ENCODE measurements at regions not wholly inside any gene's neighbourhood (a gene's known extent, or its start where the extent isn't known, plus 50 kb on each side); places are given as distances from the start of the nearest gene placed in this dataset.
A peak's percentile ranks its signal among the peaks of the same experiment; 100 is the strongest.
"Not testable (repeated sequence)": the region's sequence is repeated elsewhere in the genome, so short reads cannot be mapped to it uniquely, and the experiment has no call there.

- no peaks in the 10 kb centered on the region for H3K36me3 ChIP-seq
- H3K4me3 ChIP-seq, result no peak overlapping the region
- H3K27ac ChIP-seq, result no peak overlapping the region
- TF ChIP-seq CTCF (IDR thresholded peaks at IDR 0.05), result no peak
- no peaks in the 10 kb centered on the region for H3K27me3 ChIP-seq
- intact Hi-C loops (cut with DNase I), result no loop called here
- no peaks in the 10 kb centered on the region for H3K4me1 ChIP-seq
- peak; percentile 6 for DNase-seq
- no peak overlapping the region for H3K9ac ChIP-seq (ENCODE audit: low read depth in 2 of 2, low read length in 2 of 2)
- H3K9me3 ChIP-seq, result no peaks in the 10 kb centered on the region
These were observed 91.1 kb downstream of the TEX36 start for GRCh38 chr10:125591886-125592285.

- H3K36me3 ChIP-seq; DNase-seq; H3K27ac ChIP-seq; H3K9ac ChIP-seq (ENCODE audit: low read depth in 2 of 2, low read length in 2 of 2); H3K27me3 ChIP-seq; H3K9me3 ChIP-seq; H3K4me1 ChIP-seq; H3K4me3 ChIP-seq; intact Hi-C loops (cut with DNase I): not testable (repeated sequence)
These were observed 94.2 kb downstream of the TEX36 start for GRCh38 chr10:125588738-125589137.

GRCh38 chr10:125584954-125585353 is 98.0 kb downstream of the TEX36 start:
- Histone ChIP-seq H3K27me3 (no peaks in the 10 kb centered on the region), H3K4me3 (no peak overlapping the region), H3K9ac (ENCODE audit: low read depth in 2 of 2, low read length in 2 of 2) (no peak overlapping the region), H3K9me3 (no peaks in the 10 kb centered on the region), H3K36me3 (no peaks in the 10 kb centered on the region), H3K4me1 (no peaks in the 10 kb centered on the region), H3K27ac (no peak overlapping the region)
- intact Hi-C loops (cut with DNase I), result no loop called here
- TF ChIP-seq CTCF (IDR thresholded peaks at IDR 0.05), result no peak
- DNase-seq, result no peak

GRCh38 chr10:125578658-125579315 is 104.2 kb downstream of the TEX36 start:
- no peak overlapping the region for H3K4me3 ChIP-seq
- no peaks in the 10 kb centered on the region for H3K4me1 ChIP-seq
- intact Hi-C loops (cut with DNase I), result no loop called here
- H3K27ac ChIP-seq, result no peak overlapping the region
- no peak for TF ChIP-seq CTCF (IDR thresholded peaks at IDR 0.05)
- H3K9ac ChIP-seq (ENCODE audit: low read depth in 2 of 2, low read length in 2 of 2), result no peak overlapping the region
- H3K9me3 ChIP-seq, result no peaks in the 10 kb centered on the region
- no peaks in the 10 kb centered on the region for H3K27me3 ChIP-seq
- no peaks in the 10 kb centered on the region for H3K36me3 ChIP-seq
- no peak for DNase-seq

GRCh38 chr10:125575843-125576242 is 107.1 kb downstream of the TEX36 start:
- no peak for TF ChIP-seq CTCF (IDR thresholded peaks at IDR 0.05)
- intact Hi-C loops (cut with DNase I), result no loop called here
- no peaks in the 10 kb centered on the region for H3K4me1 ChIP-seq
- H3K4me3 ChIP-seq, result no peak overlapping the region
- no peak overlapping the region for H3K27ac ChIP-seq
- no peaks in the 10 kb centered on the region for H3K36me3 ChIP-seq
- DNase-seq, result no peak
- no peaks in the 10 kb centered on the region for H3K27me3 ChIP-seq
- no peaks in the 10 kb centered on the region for H3K9me3 ChIP-seq
- H3K9ac ChIP-seq (ENCODE audit: low read depth in 2 of 2, low read length in 2 of 2), result no peak overlapping the region

DNA sequence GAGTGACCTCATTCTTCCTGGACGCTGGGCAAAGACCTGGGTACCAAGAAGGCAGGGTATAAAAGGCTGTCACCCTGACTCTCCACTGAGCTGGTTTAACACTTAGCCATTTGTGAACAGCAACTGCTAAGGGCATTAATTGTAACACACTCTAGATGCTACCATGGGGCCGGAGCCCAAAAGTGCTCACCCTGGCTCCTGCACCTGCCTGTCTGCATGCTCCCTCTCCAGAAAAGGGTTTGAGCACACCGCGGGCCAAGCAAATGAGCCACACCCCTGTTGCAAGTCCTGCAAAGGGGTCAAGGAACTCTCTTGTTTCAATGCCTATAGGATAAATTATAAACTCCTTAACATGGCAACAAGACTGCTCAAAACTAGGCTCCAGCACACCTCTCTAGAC is 114.8 kb downstream of the TEX36 start:
- Histone ChIP-seq H3K36me3 (no peaks in the 10 kb centered on the region), H3K27me3 (no peaks in the 10 kb centered on the region), H3K4me3 (no peak overlapping the region), H3K9me3 (no peaks in the 10 kb centered on the region), H3K27ac (no peak overlapping the region), H3K4me1 (no peaks in the 10 kb centered on the region), H3K9ac (ENCODE audit: low read depth in 2 of 2, low read length in 2 of 2) (no peak overlapping the region)
- no peak for TF ChIP-seq CTCF (IDR thresholded peaks at IDR 0.05)
- intact Hi-C loops (cut with DNase I), result no loop called here
- DNase-seq, result no peak

All from colonic mucosa (tissue), 4 donors.